AG04450 (cell line): ENCODE measurements at regions not wholly inside any gene's neighbourhood (a gene's known extent, or its start where the extent isn't known, plus 50 kb on each side); places are given as distances from the start of the nearest gene placed in this dataset.

ENCODE experiments used
- CTCF ChIA-PET: fragments of 300-600, 350-600 bp; formaldehyde crosslinking; extraction: SDS; loops from one replicate; lab custom pipeline; 2022; ENCODE audit warnings: antibody characterized with exemption, inconsistent platforms; lab: Charles Lee
- POLR2A ChIA-PET: fragments of 350-600 bp; formaldehyde crosslinking; extraction: SDS; loops from one replicate; lab custom pipeline; 2021; ENCODE audit warnings: antibody characterized with exemption, inconsistent platforms; lab: Yijun Ruan, JAX
- DNase-seq: peaks from one replicate; pipeline ENCODE4 v3.0.0-alpha.2; 2011; ENCODE audit warnings: low read depth, low spot score
- H3K27ac ChIP-seq: one replicate; pipeline ENCODE4 v1.5.1; 2012; ENCODE audit warnings: low read depth, low read length, control low read depth
- H3K27me3 ChIP-seq: one replicate; pipeline ENCODE4 v1.6.0; 2012; ENCODE audit warnings: low read length; ENCODE audit not compliant: control insufficient read depth, insufficient read depth
- H3K4me3 ChIP-seq: 2 replicates; pipeline ENCODE4 v1.5.1; 2011; ENCODE audit warnings: mild to moderate bottlenecking, low read depth, low read length, control low read depth
- H3K9me3 ChIP-seq: 2 replicates; pipeline ENCODE4 v1.5.1; 2012; ENCODE audit warnings: low read length; ENCODE audit not compliant: control insufficient read depth, insufficient read depth
- CTCF ChIP-seq: IDR thresholded peaks from 2 replicates; pipeline ENCODE4 v1.5.1; 2011; ENCODE audit warnings: low read depth, low read length, control low read depth, inconsistent platforms

- no peak for DNase-seq
- ChIA-PET POLR2A (no interaction called here), CTCF (interaction anchor here (0.7 to 1.0 kb wide), 2 partner anchors 24 to 767 kb away, joined by 3 read pairs; no protein-coding TSS in a partner anchor)
- Histone ChIP-seq H3K27ac (no peak overlapping the region), H3K4me3 (no peak overlapping the region), H3K27me3 (no peaks in the 10 kb centered on the region), H3K9me3 (no peaks in the 10 kb centered on the region)
- TF ChIP-seq CTCF, result no peak
Measured at GRCh38 chr5:67405755-67406154, 209.2 kb upstream of the CD180 start.

DNA sequence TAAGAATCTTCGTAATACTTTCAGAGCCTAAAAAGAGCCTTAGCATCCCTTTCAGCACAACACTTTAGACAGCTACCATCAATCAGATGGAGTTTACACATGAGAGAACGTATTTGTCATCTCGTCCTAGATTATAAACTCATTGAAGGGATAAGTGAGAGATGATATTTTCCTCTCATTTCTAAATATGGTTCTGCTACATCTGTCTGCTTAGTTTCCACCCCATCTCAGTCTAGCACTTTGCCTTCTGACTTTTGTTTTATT, 208.4 kb upstream of the CD180 start:
- Histone ChIP-seq H3K9me3 (no peaks in the 10 kb centered on the region), H3K4me3 (no peak overlapping the region), H3K27me3 (no peaks in the 10 kb centered on the region), H3K27ac (no peak overlapping the region)
- ChIA-PET CTCF (interaction anchor here (1.0 kb wide), 1 partner anchor 768 kb away, joined by 3 read pairs; no protein-coding TSS in a partner anchor), POLR2A (no interaction called here)
- DNase-seq, result no peak
- no peak for TF ChIP-seq CTCF

DNA sequence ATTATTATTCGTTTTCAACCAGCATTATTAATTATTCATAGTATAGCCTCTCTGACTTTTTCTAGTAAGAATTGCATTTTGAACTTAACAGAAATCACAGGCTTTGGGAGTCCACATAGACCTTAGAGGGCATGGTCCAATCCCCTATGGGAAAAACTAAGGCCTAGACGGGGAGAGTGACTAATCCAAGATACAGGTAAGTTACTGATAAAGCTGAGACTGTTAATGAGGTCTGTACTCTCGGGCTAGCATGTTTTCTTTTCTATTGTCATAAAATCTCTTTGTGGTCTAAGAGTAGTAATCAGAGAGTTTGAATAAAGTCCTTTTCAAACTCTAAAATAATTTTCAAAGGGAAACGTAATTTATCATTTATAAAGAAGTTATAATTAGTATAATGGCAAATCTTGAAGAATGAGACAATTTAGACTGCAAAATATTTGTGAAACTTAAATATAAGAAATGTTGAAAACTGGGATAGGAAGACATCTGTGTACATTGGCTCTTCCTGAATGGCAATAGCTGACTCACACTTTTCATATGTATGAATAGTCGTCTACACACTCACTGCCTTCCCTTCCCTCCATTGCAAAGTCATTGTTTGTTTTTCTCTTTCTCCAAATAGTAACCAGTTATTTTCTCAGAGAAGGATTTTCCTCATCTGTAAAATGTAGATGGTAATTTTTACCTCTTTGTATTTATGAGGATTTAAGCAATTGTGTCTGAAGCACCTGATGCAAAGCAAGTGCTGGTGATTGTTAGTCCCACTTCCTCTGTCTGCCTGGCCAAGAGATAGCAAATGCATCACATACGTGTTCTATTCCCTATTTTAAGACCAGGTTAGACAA, 207.9 kb upstream of the CD180 start:
- POLR2A ChIA-PET, result no interaction called here
- H3K27me3 ChIP-seq, result no peaks in the 10 kb centered on the region
- no peak overlapping the region for H3K4me3 ChIP-seq
- no peaks in the 10 kb centered on the region for H3K9me3 ChIP-seq
- no peak overlapping the region for H3K27ac ChIP-seq
- no peak for TF ChIP-seq CTCF
- no peak for DNase-seq
- CTCF ChIA-PET, result no interaction called here

GRCh38 chr5:67402526-67402925, 205.9 kb upstream of the CD180 start:
- Histone ChIP-seq H3K27ac (no peak overlapping the region), H3K4me3 (no peak overlapping the region), H3K27me3 (no peaks in the 10 kb centered on the region), H3K9me3 (no peaks in the 10 kb centered on the region)
- DNase-seq, result no peak
- CTCF ChIA-PET, result no interaction called here
- no peak for TF ChIP-seq CTCF
- POLR2A ChIA-PET, result no interaction called here

- H3K4me3 ChIP-seq, result no peak overlapping the region
- CTCF ChIA-PET, result interaction anchor here (1.0 kb wide), 1 partner anchor 155 kb away, joined by 3 read pairs; no protein-coding TSS in a partner anchor
- TF ChIP-seq CTCF, result no peak
- no peak for DNase-seq
- POLR2A ChIA-PET, result no interaction called here
- no peak overlapping the region for H3K27ac ChIP-seq
- H3K27me3 ChIP-seq, result no peaks in the 10 kb centered on the region
- no peaks in the 10 kb centered on the region for H3K9me3 ChIP-seq
Measured at GRCh38 chr5:67401172-67401571, 204.6 kb upstream of the CD180 start.
